GM23248 (cell line): ENCODE measurements at regions not wholly inside any gene's neighbourhood (a gene's known extent, or its start where the extent isn't known, plus 50 kb on each side); places are given as distances from the start of the nearest gene placed in this dataset.

Experiments
- DNase-seq: peaks from one replicate; pipeline ENCODE4 v3.0.0-alpha.2; 2015
- H2AFZ ChIP-seq: fragments of 200-600 bp; sonication (generic); 2 replicates; pipeline ENCODE4 v1.6.1; 2016; ENCODE audit warnings: antibody characterized with exemption
- H3F3A ChIP-seq: fragments of 200-600 bp; sonication (generic); 2 replicates; pipeline ENCODE4 v1.6.1; 2016; ENCODE audit warnings: mild to moderate bottlenecking, antibody characterized with exemption, mixed run types; ENCODE audit not compliant: insufficient read depth
- H3K27ac ChIP-seq: fragments of 200-600 bp; sonication (generic); 2 replicates; pipeline ENCODE4 v1.5.1; 2016; ENCODE audit warnings: mild to moderate bottlenecking
- H3K27me3 ChIP-seq: fragments of 200-600 bp; sonication (generic); replicated peaks from 2 replicates; pipeline ENCODE4 v1.6.1; 2016; ENCODE audit warnings: mild to moderate bottlenecking; ENCODE audit not compliant: insufficient read depth
- H3K36me3 ChIP-seq: fragments of 200-600 bp; sonication (generic); 2 replicates; pipeline ENCODE4 v1.6.1; 2016; ENCODE audit warnings: low read depth, mild to moderate bottlenecking
- H3K4me1 ChIP-seq: fragments of 200-600 bp; sonication (generic); 2 replicates; pipeline ENCODE4 v1.6.1; 2016; ENCODE audit warnings: mild to moderate bottlenecking; ENCODE audit not compliant: insufficient read depth
- H3K4me2 ChIP-seq: fragments of 200-600 bp; sonication (generic); one replicate; pipeline ENCODE4 v1.6.1; 2016; ENCODE audit warnings: mild to moderate bottlenecking; ENCODE audit not compliant: unreplicated experiment
- H3K4me3 ChIP-seq: fragments of 200-600 bp; sonication (generic); 2 replicates; pipeline ENCODE4 v1.5.1; 2016; ENCODE audit warnings: mild to moderate bottlenecking
- H3K79me2 ChIP-seq: fragments of 200-600 bp; sonication (generic); 2 replicates; pipeline ENCODE4 v1.6.1; 2016; ENCODE audit warnings: mild to moderate bottlenecking; ENCODE audit not compliant: insufficient read depth
- H3K9ac ChIP-seq: fragments of 200-600 bp; sonication (generic); 2 replicates; pipeline ENCODE4 v1.6.1; 2016; ENCODE audit warnings: mild to moderate bottlenecking
- H3K9me2 ChIP-seq: fragments of 200-600 bp; sonication (generic); 2 replicates; pipeline ENCODE4 v1.6.1; 2016; ENCODE audit warnings: mixed run types, mild to moderate bottlenecking, moderate library complexity; ENCODE audit not compliant: insufficient read depth
- H3K9me3 ChIP-seq: fragments of 200-600 bp; sonication (generic); one replicate; pipeline ENCODE4 v1.6.1; 2017; ENCODE audit warnings: low read depth
- H4K20me1 ChIP-seq: fragments of 200-600 bp; sonication (generic); 2 replicates; pipeline ENCODE4 v1.6.0; 2016; ENCODE audit not compliant: insufficient read depth
- EZH2 ChIP-seq: fragments of 200-600 bp; sonication (generic); IDR thresholded peaks from 2 replicates; pipeline ENCODE4 v1.6.1; 2018; ENCODE audit warnings: antibody characterized with exemption, mild to moderate bottlenecking; ENCODE audit not compliant: insufficient read depth, poor library complexity, severe bottlenecking
- EZH2phosphoT487 ChIP-seq: fragments of 200-600 bp; sonication (generic); IDR thresholded peaks from 2 replicates; pipeline ENCODE4 v1.6.1; 2018; ENCODE audit warnings: antibody characterized with exemption, moderate library complexity, mild to moderate bottlenecking, low read depth; ENCODE audit not compliant: insufficient read depth
- WGBS, 2 experiments: methylation state at CpG; one replicate each; pipeline ENCODE4 v1.1.6; 2015 to 2017; ENCODE audit warnings: low lambda C conversion rate in 2 of 2, low coverage in 1 of 2; ENCODE audit errors: missing lambda C conversion rate in 2 of 2; 5-methylcytosine and 5-hydroxymethylcytosine counted together
- in situ Hi-C: fragments of 300-500 bp; cut with MboI; formaldehyde crosslinking; loops from 2 replicates; pipeline ENCODE4 v1.15.0; 2020

GRCh38 chr10:20407357-20407756 is 489.8 kb downstream of the NEBL start:
- no peak overlapping the region for H3K4me2 ChIP-seq
- no peak overlapping the region for H3K4me3 ChIP-seq
- H3F3A ChIP-seq: no peaks in the 10 kb centered on the region
- no peak for TF ChIP-seq EZH2phosphoT487
- TF ChIP-seq EZH2: no peak
- no peaks in the 10 kb centered on the region for H3K9me2 ChIP-seq
- H3K9me3 ChIP-seq: peaks cover 3% of the 10 kb centered on the region
- no peak overlapping the region for H3K27ac ChIP-seq
- no peaks in the 10 kb centered on the region for H3K79me2 ChIP-seq
- in situ Hi-C loops: no loop called here
- no peaks in the 10 kb centered on the region for H3K4me1 ChIP-seq
- no peak overlapping the region for H3K9ac ChIP-seq
- H4K20me1 ChIP-seq: no peaks in the 10 kb centered on the region
- no peak overlapping the region for H2AFZ ChIP-seq
- H3K36me3 ChIP-seq: no peaks in the 10 kb centered on the region
- no peak for DNase-seq
- no peaks in the 10 kb centered on the region for H3K27me3 ChIP-seq

GRCh38 chr10:20406281-20407104 is 490.6 kb downstream of the NEBL start:
- H4K20me1 ChIP-seq: no peaks in the 10 kb centered on the region
- H3K4me2 ChIP-seq: no peak overlapping the region
- DNase-seq: no peak
- no peaks in the 10 kb centered on the region for H3K36me3 ChIP-seq
- H3K9me2 ChIP-seq: no peaks in the 10 kb centered on the region
- H3K27ac ChIP-seq: no peak overlapping the region
- no peak overlapping the region for H3K4me3 ChIP-seq
- no peak overlapping the region for H2AFZ ChIP-seq
- in situ Hi-C loops: no loop called here
- no peaks in the 10 kb centered on the region for H3K27me3 ChIP-seq
- H3K4me1 ChIP-seq: no peaks in the 10 kb centered on the region
- WGBS, 2 experiments: 19 to 22% methylated on average over 6 of the region's 6 CpGs
- TF ChIP-seq EZH2phosphoT487 (no peak), EZH2 (no peak)
- H3F3A ChIP-seq: no peaks in the 10 kb centered on the region
- H3K9me3 ChIP-seq: peaks cover 3% of the 10 kb centered on the region
- H3K9ac ChIP-seq: no peak overlapping the region
- no peaks in the 10 kb centered on the region for H3K79me2 ChIP-seq

- H3K4me1 ChIP-seq: no peaks in the 10 kb centered on the region
- H3F3A ChIP-seq: no peaks in the 10 kb centered on the region
- in situ Hi-C loops: no loop called here
- H3K4me2 ChIP-seq: no peak overlapping the region
- no peak overlapping the region for H2AFZ ChIP-seq
- H3K36me3 ChIP-seq: no peaks in the 10 kb centered on the region
- H3K27ac ChIP-seq: no peak overlapping the region
- no peak overlapping the region for H3K9ac ChIP-seq
- 46 to 49% methylated on average over 4 of the region's 4 CpGs for WGBS, 2 experiments
- no peaks in the 10 kb centered on the region for H3K9me2 ChIP-seq
- no peak overlapping the region for H3K4me3 ChIP-seq
- no peak for TF ChIP-seq EZH2phosphoT487
- no peak for TF ChIP-seq EZH2
- no peaks in the 10 kb centered on the region for H4K20me1 ChIP-seq
- H3K27me3 ChIP-seq: no peaks in the 10 kb centered on the region
- peaks cover under 1% of the 10 kb centered on the region for H3K9me3 ChIP-seq
- DNase-seq: no peak
- no peaks in the 10 kb centered on the region for H3K79me2 ChIP-seq
These were observed 491.4 kb downstream of the NEBL start for GRCh38 chr10:20405761-20406160.

- no peak overlapping the region for H2AFZ ChIP-seq
- 14 to 41% methylated on average over 2 of the region's 2 CpGs for WGBS, 2 experiments
- TF ChIP-seq EZH2 (no peak), EZH2phosphoT487 (no peak)
- H3K4me1 ChIP-seq: no peaks in the 10 kb centered on the region
- no peaks in the 10 kb centered on the region for H3K9me3 ChIP-seq
- H4K20me1 ChIP-seq: no peaks in the 10 kb centered on the region
- no peaks in the 10 kb centered on the region for H3F3A ChIP-seq
- H3K4me3 ChIP-seq: no peak overlapping the region
- no peak overlapping the region for H3K4me2 ChIP-seq
- H3K36me3 ChIP-seq: no peaks in the 10 kb centered on the region
- no peaks in the 10 kb centered on the region for H3K27me3 ChIP-seq
- no peak for DNase-seq
- H3K79me2 ChIP-seq: no peaks in the 10 kb centered on the region
- H3K9me2 ChIP-seq: no peaks in the 10 kb centered on the region
- in situ Hi-C loops: no loop called here
- H3K9ac ChIP-seq: no peak overlapping the region
- no peak overlapping the region for H3K27ac ChIP-seq
These were observed 492.1 kb downstream of the NEBL start for GRCh38 chr10:20405050-20405449.

GRCh38 chr10:20399772-20400171 is 497.3 kb downstream of the NEBL start:
- no peak overlapping the region for H3K4me3 ChIP-seq
- in situ Hi-C loops: no loop called here
- H3K27ac ChIP-seq: no peak overlapping the region
- H3K9me2 ChIP-seq: no peaks in the 10 kb centered on the region
- 39 to 58% methylated on average over 2 of the region's 2 CpGs for WGBS, 2 experiments
- no peaks in the 10 kb centered on the region for H3K27me3 ChIP-seq
- H3K4me1 ChIP-seq: no peaks in the 10 kb centered on the region
- H3K79me2 ChIP-seq: no peaks in the 10 kb centered on the region
- no peak overlapping the region for H3K4me2 ChIP-seq
- no peaks in the 10 kb centered on the region for H3K36me3 ChIP-seq
- H3F3A ChIP-seq: no peaks in the 10 kb centered on the region
- TF ChIP-seq EZH2: no peak
- no peak for TF ChIP-seq EZH2phosphoT487
- no peak for DNase-seq
- H3K9me3 ChIP-seq: no peaks in the 10 kb centered on the region
- no peak overlapping the region for H3K9ac ChIP-seq
- no peak overlapping the region for H2AFZ ChIP-seq
- H4K20me1 ChIP-seq: no peaks in the 10 kb centered on the region
